GM04503 (cell line): ENCODE measurements at regions not wholly inside any gene's neighbourhood (a gene's known extent, or its start where the extent isn't known, plus 50 kb on each side); places are given as distances from the start of the nearest gene placed in this dataset.
"Not testable (repeated sequence)": the region's sequence is repeated elsewhere in the genome, so short reads cannot be mapped to it uniquely, and the experiment has no call there.

Source experiments
- DNase-seq: peaks from one replicate; pipeline ENCODE4 v3.0.0-alpha.2; 2012; ENCODE audit warnings: low read depth

DNA sequence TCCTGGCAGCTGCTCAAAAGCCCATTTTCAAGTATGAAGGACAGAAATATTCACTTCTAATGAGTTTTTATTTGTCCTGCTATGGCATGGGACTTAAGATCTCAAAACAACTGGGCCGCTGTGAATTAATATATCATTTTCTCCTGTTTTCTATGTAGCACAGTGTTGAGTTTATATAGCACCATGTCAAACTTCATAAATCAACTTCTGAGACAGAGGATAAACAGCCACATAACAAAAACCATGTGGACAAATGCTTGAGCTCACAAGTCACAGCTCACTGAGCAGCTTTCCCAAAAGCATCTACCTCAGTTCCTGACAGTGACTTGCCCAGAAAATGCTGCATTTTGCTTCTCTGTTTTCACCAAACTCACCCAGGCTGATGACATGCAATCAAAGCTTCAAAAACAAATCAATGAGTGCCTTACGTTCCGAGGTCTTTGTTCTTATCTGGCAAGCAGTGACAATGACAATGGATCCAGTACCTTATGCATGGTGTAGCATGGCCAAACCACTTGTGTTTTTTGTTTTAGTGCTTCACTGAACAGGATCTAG lies 722.6 kb downstream of the LRRIQ3 start:
- no peak for DNase-seq

- DNase-seq = no peak
These were observed 725.2 kb downstream of the LRRIQ3 start for GRCh38 chr1:73472810-73473209.

GRCh38 chr1:73467731-73468130 lies 730.2 kb downstream of the LRRIQ3 start:
- no peak for DNase-seq

GRCh38 chr1:73463873-73464272 lies 734.1 kb downstream of the LRRIQ3 start:
- DNase-seq = no peak

DNA sequence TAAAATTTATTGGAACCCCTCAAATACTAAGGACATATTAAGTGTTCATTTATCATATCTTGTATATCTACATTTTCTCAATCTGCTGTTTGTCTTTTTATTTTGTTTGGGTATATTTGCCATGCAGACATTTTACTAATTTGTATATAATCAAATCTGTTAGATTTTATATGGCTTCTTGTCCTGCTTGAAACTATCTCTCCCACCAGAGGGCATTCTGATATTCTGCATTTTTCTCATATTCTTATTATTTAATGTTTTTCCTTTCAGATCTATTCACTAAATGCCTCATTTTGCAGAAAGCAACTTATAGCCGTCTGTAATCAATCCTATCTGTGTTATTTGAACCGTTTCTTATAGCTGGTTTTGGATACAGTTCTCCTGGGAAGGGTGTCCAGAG lies 745.5 kb downstream of the LRRIQ3 start:
- no peak for DNase-seq

GRCh38 chr1:73450668-73451067 lies 747.3 kb downstream of the LRRIQ3 start:
- DNase-seq = not testable (repeated sequence)

GRCh38 chr1:73411479-73411878 lies 786.5 kb downstream of the LRRIQ3 start:
- DNase-seq = no peak

GRCh38 chr1:73401666-73402065 lies 796.3 kb downstream of the LRRIQ3 start:
- no peak for DNase-seq

GRCh38 chr1:73382966-73383365 lies 815.0 kb downstream of the LRRIQ3 start:
- no peak for DNase-seq

GRCh38 chr1:73366734-73367413 lies 831.1 kb downstream of the LRRIQ3 start:
- no peak for DNase-seq

- DNase-seq = no peak
These were observed 839.0 kb downstream of the LRRIQ3 start for GRCh38 chr1:73359001-73359400.

GRCh38 chr1:73356485-73356884 lies 841.5 kb downstream of the LRRIQ3 start:
- no peak for DNase-seq

- no peak for DNase-seq
These were observed 854.0 kb downstream of the LRRIQ3 start for GRCh38 chr1:73343947-73344346.

GRCh38 chr1:73333847-73334503 lies 864.0 kb downstream of the LRRIQ3 start:
- no peak for DNase-seq

- DNase-seq = no peak
These were observed 866.2 kb downstream of the LRRIQ3 start for GRCh38 chr1:73331726-73332125.

GRCh38 chr1:73327998-73328397 lies 870.0 kb downstream of the LRRIQ3 start:
- no peak for DNase-seq

- no peak for DNase-seq
These were observed 870.7 kb downstream of the LRRIQ3 start for GRCh38 chr1:73327180-73327793.

DNA sequence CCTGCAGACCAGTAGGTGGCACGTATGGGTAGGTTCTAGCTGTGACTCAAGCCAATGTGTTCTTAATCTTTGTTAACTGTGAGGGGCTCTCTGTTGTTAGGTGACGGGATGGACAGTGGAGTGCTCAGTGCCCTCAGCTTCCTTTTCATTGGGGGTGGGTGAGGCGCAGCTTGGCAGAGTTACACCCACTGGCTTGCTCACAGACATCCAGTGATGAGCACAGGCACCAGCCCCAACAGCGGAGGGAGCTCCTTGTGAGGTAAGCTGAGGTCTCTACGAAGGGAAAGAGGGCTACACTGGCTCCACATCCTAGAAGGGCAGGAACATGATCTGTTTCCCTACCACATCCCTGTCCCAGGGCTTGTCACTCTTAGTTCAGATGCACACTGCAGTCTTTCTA lies 871.3 kb downstream of the LRRIQ3 start:
- DNase-seq = no peak

- DNase-seq = no peak
These were observed 887.1 kb downstream of the LRRIQ3 start for GRCh38 chr1:73310797-73311381.

DNA sequence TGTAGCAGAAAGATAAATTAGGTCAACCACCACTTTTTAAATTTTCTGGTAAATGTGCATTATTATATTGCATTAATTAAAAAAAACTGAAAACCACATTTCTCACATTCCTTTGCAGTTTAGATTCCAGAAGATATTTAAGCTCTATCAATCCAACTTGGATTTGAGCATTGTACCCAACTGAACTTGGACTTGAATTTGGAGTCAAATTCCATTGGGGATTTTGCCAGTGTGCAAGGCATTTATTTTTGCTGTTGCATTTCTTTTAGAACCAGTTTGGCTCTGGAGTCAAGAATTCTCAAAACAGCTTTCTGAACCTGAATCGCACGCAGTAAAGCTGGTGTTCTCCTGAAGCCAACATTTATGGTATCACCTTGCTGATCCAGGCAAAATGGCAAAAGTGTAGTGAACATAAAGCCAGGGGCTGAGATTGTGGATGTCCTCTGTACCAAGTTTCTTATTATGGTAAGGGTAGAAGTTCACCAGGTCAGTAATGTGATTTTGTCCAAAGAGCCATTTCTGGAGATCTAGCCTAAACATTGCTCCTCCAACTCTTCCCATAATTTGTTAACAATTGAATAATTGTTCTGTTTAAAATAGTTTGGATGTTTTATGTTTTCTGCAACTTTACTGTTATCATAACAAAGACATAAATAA lies 890.9 kb downstream of the LRRIQ3 start:
- DNase-seq = no peak

GRCh38 chr1:73273886-73274285 lies 924.1 kb downstream of the LRRIQ3 start:
- no peak for DNase-seq

- not testable (repeated sequence) for DNase-seq
These were observed 952.8 kb downstream of the LRRIQ3 start for GRCh38 chr1:73245196-73245595.
